ENCODE measurements at regions not wholly inside any gene's neighbourhood (a gene's known extent, or its start where the extent isn't known, plus 50 kb on each side); places are given as distances from the start of the nearest gene placed in this dataset.

DNA sequence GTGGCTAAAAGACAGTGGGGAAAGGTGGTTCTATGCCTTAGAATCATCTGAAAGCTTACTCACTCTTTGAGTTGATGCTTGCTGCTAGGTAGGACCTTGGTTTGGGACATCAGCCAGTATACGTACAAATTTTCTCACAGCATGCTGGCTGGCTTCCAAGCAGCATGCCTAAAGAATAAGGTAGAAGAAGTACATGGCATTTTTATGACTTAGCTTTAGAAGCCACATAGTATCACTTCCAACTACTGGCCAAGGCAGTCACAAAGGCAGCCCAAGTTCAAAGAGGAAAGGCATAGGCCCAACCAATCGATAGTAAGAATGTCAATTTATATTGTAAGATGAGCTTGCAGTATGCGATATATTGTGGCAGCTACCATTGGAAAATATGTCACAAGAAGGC lies 284.2 kb upstream of the CAND1 start:
- H4K20me1 ChIP-seq (ENCODE audit: insufficient read depth, low read length, poor library complexity, severe bottlenecking): no peaks in the 10 kb centered on the region
- H3K9me2 ChIP-seq (replicated peaks; ENCODE audit: low read depth, low read length): no peaks in the 10 kb centered on the region
- H3K4me3 ChIP-seq (ENCODE audit: low read length, poor library complexity, severe bottlenecking): no peak overlapping the region
- no peaks in the 10 kb centered on the region for H3K79me2 ChIP-seq (ENCODE audit: insufficient read depth, low read length)
- no peak overlapping the region for H3K4me2 ChIP-seq (ENCODE audit: low read depth, low read length, poor library complexity, severe bottlenecking)
- no peak overlapping the region for H2AFZ ChIP-seq (ENCODE audit: low read length)
- no peaks in the 10 kb centered on the region for H3K4me1 ChIP-seq (ENCODE audit: insufficient read depth, low read length, poor library complexity, severe bottlenecking)
- H3K36me3 ChIP-seq (ENCODE audit: insufficient read depth, low read length): no peaks in the 10 kb centered on the region
- no peaks in the 10 kb centered on the region for H3K27me3 ChIP-seq (ENCODE audit: insufficient read depth, low read length, poor library complexity, severe bottlenecking)
- TF ChIP-seq EZH2phosphoT487 (IDR thresholded peaks at IDR 0.05; ENCODE audit: borderline replicate concordance): no peak
- TF ChIP-seq, protein P1, sequence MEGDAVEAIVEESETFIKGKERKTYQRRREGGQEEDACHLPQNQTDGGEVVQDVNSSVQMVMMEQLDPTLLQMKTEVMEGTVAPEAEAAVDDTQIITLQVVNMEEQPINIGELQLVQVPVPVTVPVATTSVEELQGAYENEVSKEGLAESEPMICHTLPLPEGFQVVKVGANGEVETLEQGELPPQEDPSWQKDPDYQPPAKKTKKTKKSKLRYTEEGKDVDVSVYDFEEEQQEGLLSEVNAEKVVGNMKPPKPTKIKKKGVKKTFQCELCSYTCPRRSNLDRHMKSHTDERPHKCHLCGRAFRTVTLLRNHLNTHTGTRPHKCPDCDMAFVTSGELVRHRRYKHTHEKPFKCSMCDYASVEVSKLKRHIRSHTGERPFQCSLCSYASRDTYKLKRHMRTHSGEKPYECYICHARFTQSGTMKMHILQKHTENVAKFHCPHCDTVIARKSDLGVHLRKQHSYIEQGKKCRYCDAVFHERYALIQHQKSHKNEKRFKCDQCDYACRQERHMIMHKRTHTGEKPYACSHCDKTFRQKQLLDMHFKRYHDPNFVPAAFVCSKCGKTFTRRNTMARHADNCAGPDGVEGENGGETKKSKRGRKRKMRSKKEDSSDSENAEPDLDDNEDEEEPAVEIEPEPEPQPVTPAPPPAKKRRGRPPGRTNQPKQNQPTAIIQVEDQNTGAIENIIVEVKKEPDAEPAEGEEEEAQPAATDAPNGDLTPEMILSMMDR (conservative IDR thresholded peaks at IDR 0.05; ENCODE audit: low read length): no peak
- no peaks in the 10 kb centered on the region for H3F3A ChIP-seq (ENCODE audit: low read depth)
- H3K9ac ChIP-seq (ENCODE audit: low read depth, low read length, poor library complexity, severe bottlenecking): no peak overlapping the region
- H3K9me3 ChIP-seq (ENCODE audit: insufficient read depth, low read depth, low read length): no peaks in the 10 kb centered on the region

DNA sequence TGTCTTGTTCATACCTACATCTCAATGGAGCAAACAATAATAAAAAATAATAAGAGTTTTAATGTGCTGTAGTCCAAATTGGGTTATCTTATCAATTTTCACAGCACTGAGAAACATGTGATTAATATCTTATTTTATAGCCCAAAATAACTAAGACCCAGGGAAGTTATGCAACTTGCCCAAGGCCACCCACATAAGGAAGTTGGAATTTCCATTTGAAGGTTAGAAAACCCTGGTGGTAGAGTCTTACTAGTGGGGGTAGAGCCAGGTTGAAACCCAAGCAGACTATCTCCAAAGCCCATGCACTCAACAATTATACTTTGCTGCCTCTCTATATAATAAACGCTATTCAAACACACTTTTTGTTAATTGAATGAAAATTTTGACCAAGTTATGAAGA lies 270.0 kb upstream of the CAND1 start:
- H2AFZ ChIP-seq (ENCODE audit: low read length): no peak overlapping the region
- H3K27me3 ChIP-seq (ENCODE audit: insufficient read depth, low read length, poor library complexity, severe bottlenecking): no peaks in the 10 kb centered on the region
- no peaks in the 10 kb centered on the region for H3K4me1 ChIP-seq (ENCODE audit: insufficient read depth, low read length, poor library complexity, severe bottlenecking)
- H3K79me2 ChIP-seq (ENCODE audit: insufficient read depth, low read length): no peaks in the 10 kb centered on the region
- H3F3A ChIP-seq (ENCODE audit: low read depth): no peaks in the 10 kb centered on the region
- no peak overlapping the region for H3K9ac ChIP-seq (ENCODE audit: low read depth, low read length, poor library complexity, severe bottlenecking)
- no peaks in the 10 kb centered on the region for H3K9me2 ChIP-seq (replicated peaks; ENCODE audit: low read depth, low read length)
- no peak for TF ChIP-seq EZH2phosphoT487 (IDR thresholded peaks at IDR 0.05; ENCODE audit: borderline replicate concordance)
- TF ChIP-seq, protein P1 (conservative IDR thresholded peaks at IDR 0.05; ENCODE audit: low read length): no peak
- H3K4me2 ChIP-seq (ENCODE audit: low read depth, low read length, poor library complexity, severe bottlenecking): no peak overlapping the region
- H3K4me3 ChIP-seq (ENCODE audit: low read length, poor library complexity, severe bottlenecking): no peak overlapping the region
- H4K20me1 ChIP-seq (ENCODE audit: insufficient read depth, low read length, poor library complexity, severe bottlenecking): no peaks in the 10 kb centered on the region
- H3K9me3 ChIP-seq (ENCODE audit: insufficient read depth, low read depth, low read length): no peaks in the 10 kb centered on the region
- no peaks in the 10 kb centered on the region for H3K36me3 ChIP-seq (ENCODE audit: insufficient read depth, low read length)

DNA sequence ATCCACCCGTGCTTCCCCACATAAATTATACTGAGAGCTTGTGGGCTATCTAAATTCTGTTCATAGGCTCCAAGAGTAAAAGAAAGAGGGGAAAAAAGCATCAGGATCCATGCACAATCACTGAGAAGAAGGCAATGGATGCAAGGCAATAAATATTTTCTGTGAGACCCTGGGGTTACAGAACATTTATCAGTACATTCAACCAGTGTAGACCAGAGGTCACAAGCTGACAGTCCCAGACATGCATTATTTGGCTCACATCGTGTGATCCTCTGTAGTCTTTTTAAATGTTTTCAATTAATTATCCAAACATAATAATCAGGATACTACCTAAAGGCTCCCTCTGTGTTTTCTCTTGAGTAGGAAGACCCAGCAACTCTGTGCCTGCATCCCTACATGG lies 267.9 kb upstream of the CAND1 start:
- Histone ChIP-seq H4K20me1 (ENCODE audit: insufficient read depth, low read length, poor library complexity, severe bottlenecking) (no peaks in the 10 kb centered on the region), H3K36me3 (ENCODE audit: insufficient read depth, low read length) (no peaks in the 10 kb centered on the region), H3K9ac (ENCODE audit: low read depth, low read length, poor library complexity, severe bottlenecking) (no peak overlapping the region), H3K4me2 (ENCODE audit: low read depth, low read length, poor library complexity, severe bottlenecking) (no peak overlapping the region), H3K27me3 (ENCODE audit: insufficient read depth, low read length, poor library complexity, severe bottlenecking) (no peaks in the 10 kb centered on the region), H3K4me1 (ENCODE audit: insufficient read depth, low read length, poor library complexity, severe bottlenecking) (no peaks in the 10 kb centered on the region), H3F3A (ENCODE audit: low read depth) (no peaks in the 10 kb centered on the region), H3K4me3 (ENCODE audit: low read length, poor library complexity, severe bottlenecking) (no peak overlapping the region), H3K9me2 (replicated peaks; ENCODE audit: low read depth, low read length) (no peaks in the 10 kb centered on the region), H3K79me2 (ENCODE audit: insufficient read depth, low read length) (no peaks in the 10 kb centered on the region), H3K9me3 (ENCODE audit: insufficient read depth, low read depth, low read length) (no peaks in the 10 kb centered on the region), H2AFZ (ENCODE audit: low read length) (no peak overlapping the region)
- TF ChIP-seq EZH2phosphoT487 (IDR thresholded peaks at IDR 0.05; ENCODE audit: borderline replicate concordance): no peak
- TF ChIP-seq, protein P1 (conservative IDR thresholded peaks at IDR 0.05; ENCODE audit: low read length): no peak

Data from Loucy (cell line).